Kidney epithelial cell (primary cell): ENCODE measurements at regions not wholly inside any gene's neighbourhood (a gene's known extent, or its start where the extent isn't known, plus 50 kb on each side); places are given as distances from the start of the nearest gene placed in this dataset.
"Not testable (repeated sequence)": the region's sequence is repeated elsewhere in the genome, so short reads cannot be mapped to it uniquely, and the experiment has no call there.

Experiments
- DNase-seq: peaks from one replicate; pipeline ENCODE4 v3.0.0-alpha.2; 2010; ENCODE audit warnings: low read depth
- H3K27me3 ChIP-seq: 2 replicates; pipeline ENCODE4 v1.6.0; 2011; ENCODE audit warnings: low read length; ENCODE audit not compliant: control insufficient read depth, insufficient read depth
- H3K36me3 ChIP-seq: 2 replicates; pipeline ENCODE4 v1.5.1; 2011; ENCODE audit warnings: low read length; ENCODE audit not compliant: control insufficient read depth, insufficient read depth
- H3K4me3 ChIP-seq: 2 replicates; pipeline ENCODE4 v1.5.1; 2011; ENCODE audit warnings: low read depth, mild to moderate bottlenecking, control low read depth, low read length
- TF ChIP-seq, protein P1 (sequence below): IDR thresholded peaks from 2 replicates; pipeline ENCODE4 v1.5.1; 2011; ENCODE audit warnings: mild to moderate bottlenecking, moderate library complexity, low read length, control low read depth, inconsistent platforms; ENCODE audit not compliant: insufficient read depth, poor library complexity, severe bottlenecking

DNA sequence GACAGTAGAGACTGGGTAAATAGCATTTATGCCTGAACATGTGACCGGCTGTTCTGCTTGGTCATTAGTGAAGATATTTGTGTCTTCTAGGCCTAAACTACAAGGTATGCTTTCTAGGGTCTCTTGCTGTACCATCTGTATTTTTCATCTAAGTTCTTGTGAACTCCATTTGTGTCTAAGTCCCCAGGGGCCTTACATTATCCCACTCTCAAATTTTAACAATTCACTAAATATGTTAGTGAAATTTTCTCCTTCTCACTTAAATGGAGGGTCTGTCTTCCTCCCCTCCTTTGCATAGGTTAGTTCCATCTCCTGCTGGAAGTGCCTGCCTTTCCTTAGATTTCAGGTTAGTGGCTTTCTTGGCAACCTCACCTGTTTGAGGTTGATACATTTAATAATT lies 382.6 kb downstream of the RAD51AP2 start:
- H3K36me3 ChIP-seq = no peaks in the 10 kb centered on the region
- TF ChIP-seq, protein P1, sequence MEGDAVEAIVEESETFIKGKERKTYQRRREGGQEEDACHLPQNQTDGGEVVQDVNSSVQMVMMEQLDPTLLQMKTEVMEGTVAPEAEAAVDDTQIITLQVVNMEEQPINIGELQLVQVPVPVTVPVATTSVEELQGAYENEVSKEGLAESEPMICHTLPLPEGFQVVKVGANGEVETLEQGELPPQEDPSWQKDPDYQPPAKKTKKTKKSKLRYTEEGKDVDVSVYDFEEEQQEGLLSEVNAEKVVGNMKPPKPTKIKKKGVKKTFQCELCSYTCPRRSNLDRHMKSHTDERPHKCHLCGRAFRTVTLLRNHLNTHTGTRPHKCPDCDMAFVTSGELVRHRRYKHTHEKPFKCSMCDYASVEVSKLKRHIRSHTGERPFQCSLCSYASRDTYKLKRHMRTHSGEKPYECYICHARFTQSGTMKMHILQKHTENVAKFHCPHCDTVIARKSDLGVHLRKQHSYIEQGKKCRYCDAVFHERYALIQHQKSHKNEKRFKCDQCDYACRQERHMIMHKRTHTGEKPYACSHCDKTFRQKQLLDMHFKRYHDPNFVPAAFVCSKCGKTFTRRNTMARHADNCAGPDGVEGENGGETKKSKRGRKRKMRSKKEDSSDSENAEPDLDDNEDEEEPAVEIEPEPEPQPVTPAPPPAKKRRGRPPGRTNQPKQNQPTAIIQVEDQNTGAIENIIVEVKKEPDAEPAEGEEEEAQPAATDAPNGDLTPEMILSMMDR = no peak
- no peaks in the 10 kb centered on the region for H3K27me3 ChIP-seq
- H3K4me3 ChIP-seq = no peak overlapping the region
- DNase-seq = no peak

DNA sequence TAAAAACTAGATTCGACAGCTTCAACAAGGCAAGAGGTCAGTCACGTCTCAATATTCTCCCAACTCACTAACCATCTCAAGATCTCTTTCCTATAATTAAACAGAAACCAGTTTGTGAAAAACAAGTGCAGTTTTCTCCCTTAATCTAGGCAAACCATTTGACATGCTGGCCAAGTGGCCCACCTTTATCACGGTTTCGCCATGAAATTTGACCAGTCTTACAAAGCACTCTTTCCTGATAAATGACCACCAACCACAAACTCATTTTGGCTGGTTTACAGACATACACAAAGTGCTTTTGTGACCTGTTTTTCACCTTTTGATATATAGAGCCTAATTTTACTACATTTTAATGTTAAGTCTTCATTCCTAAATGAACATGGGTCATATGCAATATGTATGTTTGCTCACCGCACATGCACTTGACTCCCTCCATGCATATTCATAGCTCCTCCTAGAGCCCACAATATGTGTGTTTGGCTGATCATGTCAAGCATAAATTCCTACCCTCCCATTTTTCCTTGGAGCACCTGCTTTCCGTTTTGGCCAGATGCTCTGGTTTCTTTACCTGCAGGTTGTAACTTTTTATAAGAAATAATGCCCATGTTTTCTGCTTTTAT lies 385.1 kb downstream of the RAD51AP2 start:
- TF ChIP-seq, protein P1 = no peak
- Histone ChIP-seq H3K36me3 (no peaks in the 10 kb centered on the region), H3K4me3 (no peak overlapping the region), H3K27me3 (no peaks in the 10 kb centered on the region)
- DNase-seq = no peak

DNA sequence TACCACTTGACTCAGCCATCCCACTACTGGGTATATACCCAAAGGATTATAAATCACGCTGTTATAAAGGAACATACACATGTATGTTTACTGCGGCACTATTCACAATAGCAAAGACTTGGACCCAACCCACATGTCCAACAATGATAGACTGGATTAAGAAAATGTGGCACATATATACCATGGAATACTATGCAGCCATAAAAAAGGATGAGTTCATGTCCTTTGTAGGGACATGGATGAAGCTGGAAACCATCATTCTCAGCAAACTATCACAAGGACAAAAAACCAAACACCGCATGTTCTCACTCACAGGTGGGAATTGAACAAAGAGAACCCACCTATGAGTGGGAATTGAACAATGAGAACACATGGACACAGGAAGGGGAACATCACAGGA lies 387.6 kb downstream of the RAD51AP2 start:
- H3K27me3 ChIP-seq, H3K36me3 ChIP-seq, H3K4me3 ChIP-seq, DNase-seq: not testable (repeated sequence)

- TF ChIP-seq, protein P1 = no peak
- Histone ChIP-seq H3K27me3 (no peaks in the 10 kb centered on the region), H3K36me3 (no peaks in the 10 kb centered on the region), H3K4me3 (no peak overlapping the region)
- no peak for DNase-seq
Measured at GRCh38 chr2:17125989-17126620, 392.1 kb downstream of the RAD51AP2 start.

- DNase-seq = no peak
Measured at GRCh38 chr2:17124575-17125318, 393.5 kb downstream of the RAD51AP2 start.

More at GRCh38 chr2:17124575-17125318, 393.5 kb downstream of the RAD51AP2 start:
- H3K36me3 ChIP-seq = no peaks in the 10 kb centered on the region
- TF ChIP-seq, protein P1 = no peak
- no peak overlapping the region for H3K4me3 ChIP-seq
- H3K27me3 ChIP-seq = no peaks in the 10 kb centered on the region
